ENCODE measurements at regions not wholly inside any gene's neighbourhood (a gene's known extent, or its start where the extent isn't known, plus 50 kb on each side); places are given as distances from the start of the nearest gene placed in this dataset.

- Histone ChIP-seq H3K4me2 (ENCODE audit: low read length) (no peak overlapping the region), H3K79me2 (ENCODE audit: low read length) (no peaks in the 10 kb centered on the region), H3K4me1 (ENCODE audit: low read length) (no peaks in the 10 kb centered on the region), H4K20me1 (ENCODE audit: insufficient read depth, low read length) (no peaks in the 10 kb centered on the region), H3K27me3 (ENCODE audit: low read depth, low read length) (no peaks in the 10 kb centered on the region), H3K9ac (ENCODE audit: low read length) (no peak overlapping the region), H3K9me3 (ENCODE audit: insufficient read depth, low read length) (no peaks in the 10 kb centered on the region), H3K36me3 (replicated peaks; ENCODE audit: low read depth, low read length) (no peaks in the 10 kb centered on the region), H3K27ac (ENCODE audit: low read length) (no peak overlapping the region), H2AFZ (ENCODE audit: low read depth, low read length) (no peak overlapping the region), H3K4me3 (ENCODE audit: low read length) (no peak overlapping the region)
- TF ChIP-seq CTCF (IDR thresholded peaks at IDR 0.05; ENCODE audit: low read depth, low read length) (no peak), EZH2phosphoT487 (IDR thresholded peaks at IDR 0.05; ENCODE audit: low read depth) (no peak)
Observed at GRCh38 chr13:104868806-104869205, 1666.7 kb downstream of the EFNB2 start.

- H3K4me3 ChIP-seq (ENCODE audit: low read length), result no peak overlapping the region
- no peaks in the 10 kb centered on the region for H3K36me3 ChIP-seq (replicated peaks; ENCODE audit: low read depth, low read length)
- no peaks in the 10 kb centered on the region for H4K20me1 ChIP-seq (ENCODE audit: insufficient read depth, low read length)
- H3K27ac ChIP-seq (ENCODE audit: low read length), result no peak overlapping the region
- TF ChIP-seq CTCF (IDR thresholded peaks at IDR 0.05; ENCODE audit: low read depth, low read length) (no peak), EZH2phosphoT487 (IDR thresholded peaks at IDR 0.05; ENCODE audit: low read depth) (no peak)
- no peaks in the 10 kb centered on the region for H3K9me3 ChIP-seq (ENCODE audit: insufficient read depth, low read length)
- H3K27me3 ChIP-seq (ENCODE audit: low read depth, low read length), result no peaks in the 10 kb centered on the region
- no peaks in the 10 kb centered on the region for H3K4me1 ChIP-seq (ENCODE audit: low read length)
- H2AFZ ChIP-seq (ENCODE audit: low read depth, low read length), result no peak overlapping the region
- no peaks in the 10 kb centered on the region for H3K79me2 ChIP-seq (ENCODE audit: low read length)
- no peak overlapping the region for H3K9ac ChIP-seq (ENCODE audit: low read length)
- no peak overlapping the region for H3K4me2 ChIP-seq (ENCODE audit: low read length)
Observed at GRCh38 chr13:104855581-104855980, 1679.9 kb downstream of the EFNB2 start.

- no peaks in the 10 kb centered on the region for H3K36me3 ChIP-seq (replicated peaks; ENCODE audit: low read depth, low read length)
- no peak for TF ChIP-seq EZH2phosphoT487 (IDR thresholded peaks at IDR 0.05; ENCODE audit: low read depth)
- no peak for TF ChIP-seq CTCF (IDR thresholded peaks at IDR 0.05; ENCODE audit: low read depth, low read length)
- H4K20me1 ChIP-seq (ENCODE audit: insufficient read depth, low read length), result no peaks in the 10 kb centered on the region
- no peaks in the 10 kb centered on the region for H3K4me1 ChIP-seq (ENCODE audit: low read length)
- no peak overlapping the region for H3K4me2 ChIP-seq (ENCODE audit: low read length)
- H3K9me3 ChIP-seq (ENCODE audit: insufficient read depth, low read length), result no peaks in the 10 kb centered on the region
- no peak overlapping the region for H3K9ac ChIP-seq (ENCODE audit: low read length)
- no peaks in the 10 kb centered on the region for H3K79me2 ChIP-seq (ENCODE audit: low read length)
- H3K27ac ChIP-seq (ENCODE audit: low read length), result no peak overlapping the region
- no peak overlapping the region for H2AFZ ChIP-seq (ENCODE audit: low read depth, low read length)
- H3K4me3 ChIP-seq (ENCODE audit: low read length), result no peak overlapping the region
- H3K27me3 ChIP-seq (ENCODE audit: low read depth, low read length), result no peaks in the 10 kb centered on the region
Observed at GRCh38 chr13:104854698-104855097, 1680.8 kb downstream of the EFNB2 start.

GRCh38 chr13:104854007-104854406, 1681.5 kb downstream of the EFNB2 start:
- Histone ChIP-seq H2AFZ (ENCODE audit: low read depth, low read length) (no peak overlapping the region), H3K79me2 (ENCODE audit: low read length) (no peaks in the 10 kb centered on the region), H3K4me1 (ENCODE audit: low read length) (no peaks in the 10 kb centered on the region), H3K9me3 (ENCODE audit: insufficient read depth, low read length) (no peaks in the 10 kb centered on the region), H3K27me3 (ENCODE audit: low read depth, low read length) (no peaks in the 10 kb centered on the region), H3K27ac (ENCODE audit: low read length) (no peak overlapping the region), H3K4me3 (ENCODE audit: low read length) (no peak overlapping the region), H3K4me2 (ENCODE audit: low read length) (no peak overlapping the region), H3K36me3 (replicated peaks; ENCODE audit: low read depth, low read length) (no peaks in the 10 kb centered on the region), H3K9ac (ENCODE audit: low read length) (no peak overlapping the region), H4K20me1 (ENCODE audit: insufficient read depth, low read length) (no peaks in the 10 kb centered on the region)
- TF ChIP-seq CTCF (IDR thresholded peaks at IDR 0.05; ENCODE audit: low read depth, low read length) (no peak), EZH2phosphoT487 (IDR thresholded peaks at IDR 0.05; ENCODE audit: low read depth) (no peak)

Data from OCI-LY3 (cell line).